HG03469 (cell line): ENCODE measurements at regions not wholly inside any gene's neighbourhood (a gene's known extent, or its start where the extent isn't known, plus 50 kb on each side); places are given as distances from the start of the nearest gene placed in this dataset.

Experiments
- ATAC-seq: cut with Tn5 transposase; IDR thresholded peaks from one replicate; pipeline ENCODE4 v1.9.1; 2021; ENCODE audit warnings: mild to moderate bottlenecking, moderate library complexity, moderate number of reproducible peaks; ENCODE audit not compliant: unreplicated experiment

GRCh38 chr9:108182270-108182669 is 673.5 kb downstream of the ACTL7B start:
- no peak for ATAC-seq

- ATAC-seq = no peak
Observed at GRCh38 chr9:108181441-108181840, 674.3 kb downstream of the ACTL7B start.

GRCh38 chr9:108180541-108180940 is 675.2 kb downstream of the ACTL7B start:
- no peak for ATAC-seq

GRCh38 chr9:108178318-108178717 is 677.5 kb downstream of the ACTL7B start:
- ATAC-seq = no peak

GRCh38 chr9:108168236-108168850 is 678.8 kb upstream of the KLF4 start:
- no peak for ATAC-seq

GRCh38 chr9:108167136-108167900 is 677.7 kb upstream of the KLF4 start:
- ATAC-seq = no peak

GRCh38 chr9:108166519-108166918 is 677.0 kb upstream of the KLF4 start:
- no peak for ATAC-seq

- ATAC-seq = no peak
Observed at GRCh38 chr9:108163321-108164005, 673.9 kb upstream of the KLF4 start.

GRCh38 chr9:108162664-108163063 is 673.1 kb upstream of the KLF4 start:
- ATAC-seq = no peak

GRCh38 chr9:108161503-108161902 is 671.9 kb upstream of the KLF4 start:
- ATAC-seq = no peak

- no peak for ATAC-seq
Observed at GRCh38 chr9:108160706-108161355, 671.3 kb upstream of the KLF4 start.

- ATAC-seq = no peak
Observed at GRCh38 chr9:108160039-108160438, 670.5 kb upstream of the KLF4 start.

- no peak for ATAC-seq
Observed at GRCh38 chr9:108158236-108158995, 668.8 kb upstream of the KLF4 start.

GRCh38 chr9:108156270-108156998 is 666.9 kb upstream of the KLF4 start:
- ATAC-seq = no peak

- ATAC-seq = no peak
Observed at GRCh38 chr9:108153416-108153815, 663.8 kb upstream of the KLF4 start.

- ATAC-seq = no peak
Observed at GRCh38 chr9:108150736-108151586, 661.4 kb upstream of the KLF4 start.

GRCh38 chr9:108149326-108149725 is 659.8 kb upstream of the KLF4 start:
- no peak for ATAC-seq

GRCh38 chr9:108142504-108143201 is 653.1 kb upstream of the KLF4 start:
- ATAC-seq = no peak

- no peak for ATAC-seq
Observed at GRCh38 chr9:108142142-108142503, 652.6 kb upstream of the KLF4 start.
